H9 (cell line): ENCODE measurements at regions not wholly inside any gene's neighbourhood (a gene's known extent, or its start where the extent isn't known, plus 50 kb on each side); places are given as distances from the start of the nearest gene placed in this dataset.
"Not testable (repeated sequence)": the region's sequence is repeated elsewhere in the genome, so short reads cannot be mapped to it uniquely, and the experiment has no call there.

Source experiments
- DNase-seq: peaks from one replicate; pipeline ENCODE4 v3.0.0-alpha.2; 2017
- H2AFZ ChIP-seq: one replicate; pipeline ENCODE4 v1.6.1; 2013; ENCODE audit warnings: mild to moderate bottlenecking, low read length, control low read depth, moderate library complexity
- H2AK5ac ChIP-seq: 2 replicates; pipeline ENCODE4 v1.6.1; 2013; ENCODE audit warnings: low read length, control low read depth, mixed read lengths; ENCODE audit not compliant: insufficient read length
- H2BK120ac ChIP-seq: one replicate; pipeline ENCODE4 v1.6.1; 2013; ENCODE audit warnings: low read depth, mild to moderate bottlenecking, low read length, control low read depth, inconsistent platforms; ENCODE audit not compliant: poor library complexity, severe bottlenecking
- H2BK12ac ChIP-seq: 2 replicates; pipeline ENCODE4 v1.6.1; 2013; ENCODE audit warnings: low read length, control low read depth, mixed read lengths, low read depth; ENCODE audit not compliant: insufficient read length
- H2BK15ac ChIP-seq: 2 replicates; pipeline ENCODE4 v1.6.1; 2013; ENCODE audit warnings: low read depth, low read length, control low read depth
- H2BK20ac ChIP-seq: one replicate; pipeline ENCODE4 v1.6.1; 2013; ENCODE audit warnings: low read depth, mild to moderate bottlenecking, low read length, control low read depth, inconsistent platforms; ENCODE audit not compliant: poor library complexity, severe bottlenecking
- H2BK5ac ChIP-seq: 2 replicates; pipeline ENCODE4 v1.6.1; 2013; ENCODE audit warnings: low read length, control low read depth, mixed read lengths; ENCODE audit not compliant: insufficient read length
- H3K14ac ChIP-seq: 2 replicates; pipeline ENCODE4 v1.6.1; 2013; ENCODE audit warnings: low read length, control low read depth; ENCODE audit not compliant: insufficient read depth
- H3K18ac ChIP-seq: 2 replicates; pipeline ENCODE4 v1.6.1; 2013; ENCODE audit warnings: low read depth, mild to moderate bottlenecking, mixed read lengths, low read length, control low read depth; ENCODE audit not compliant: insufficient read length
- H3K23ac ChIP-seq: 2 replicates; pipeline ENCODE4 v1.6.1; 2013; ENCODE audit warnings: low read length, control low read depth, mixed read lengths, low read depth; ENCODE audit not compliant: insufficient read length
- H3K23me2 ChIP-seq: 2 replicates; pipeline ENCODE4 v1.6.1; 2013; ENCODE audit warnings: low read depth, mild to moderate bottlenecking, mixed read lengths, low read length, control low read depth; ENCODE audit not compliant: insufficient read length, poor library complexity, severe bottlenecking
- H3K27ac ChIP-seq: 2 replicates; pipeline ENCODE4 v1.5.1; 2013; ENCODE audit warnings: low read length, control low read depth, mixed read lengths, low read depth; ENCODE audit not compliant: insufficient read length
- H3K27me3 ChIP-seq: 2 replicates; pipeline ENCODE4 v1.6.1; 2013; ENCODE audit warnings: low read length, control low read depth, inconsistent platforms; ENCODE audit not compliant: insufficient read depth
- H3K4ac ChIP-seq: 2 replicates; pipeline ENCODE4 v1.6.1; 2013; ENCODE audit warnings: low read depth, mild to moderate bottlenecking, control low read depth, inconsistent platforms, low read length, moderate library complexity
- H3K4me1 ChIP-seq: 2 replicates; pipeline ENCODE4 v1.6.1; 2013; ENCODE audit warnings: low read length, control low read depth, inconsistent platforms; ENCODE audit not compliant: insufficient read depth
- H3K4me2 ChIP-seq: 2 replicates; pipeline ENCODE4 v1.6.1; 2013; ENCODE audit warnings: low read length, control low read depth, mixed read lengths; ENCODE audit not compliant: insufficient read length, insufficient read depth
- H3K56ac ChIP-seq: 2 replicates; pipeline ENCODE4 v1.6.1; 2013; ENCODE audit warnings: low read depth, mild to moderate bottlenecking, mixed read lengths, low read length, control low read depth; ENCODE audit not compliant: insufficient read length
- H3K79me1 ChIP-seq: 2 replicates; pipeline ENCODE4 v1.6.1; 2013; ENCODE audit warnings: low read depth, mild to moderate bottlenecking, moderate library complexity, low read length, control low read depth, inconsistent platforms; ENCODE audit not compliant: insufficient read depth, poor library complexity, severe bottlenecking
- H3K79me2 ChIP-seq: 2 replicates; pipeline ENCODE4 v1.6.1; 2013; ENCODE audit warnings: low read length, control low read depth, inconsistent platforms; ENCODE audit not compliant: insufficient read depth
- H3K9ac ChIP-seq: 2 replicates; pipeline ENCODE4 v1.6.1; 2013; ENCODE audit warnings: low read length, control low read depth, mixed read lengths; ENCODE audit not compliant: insufficient read length; ENCODE audit errors: extremely low read depth
- H3K9me3 ChIP-seq: one replicate; pipeline ENCODE4 v1.6.1; 2013; ENCODE audit warnings: low read depth, low read length, inconsistent platforms; ENCODE audit not compliant: control insufficient read depth
- H3T11ph ChIP-seq: one replicate; pipeline ENCODE4 v1.6.1; 2013; ENCODE audit warnings: mild to moderate bottlenecking, low read length, control low read depth, inconsistent platforms
- H4K20me1 ChIP-seq: one replicate; pipeline ENCODE4 v1.6.1; 2013; ENCODE audit not compliant: control insufficient read depth, insufficient read length, insufficient read depth
- H4K5ac ChIP-seq: 2 replicates; pipeline ENCODE4 v1.6.1; 2013; ENCODE audit warnings: low read depth, mild to moderate bottlenecking, mixed read lengths, low read length, control low read depth; ENCODE audit not compliant: insufficient read length
- H4K8ac ChIP-seq: replicated peaks from 2 replicates; pipeline ENCODE4 v1.6.1; 2013; ENCODE audit warnings: low read length, control low read depth, mixed read lengths, low read depth; ENCODE audit not compliant: insufficient read length
- H4K91ac ChIP-seq: 2 replicates; pipeline ENCODE4 v1.6.1; 2013; ENCODE audit warnings: low read depth, mild to moderate bottlenecking, moderate library complexity, mixed read lengths, low read length, control low read depth; ENCODE audit not compliant: insufficient read length
- H3K27ac Mint-ChIP-seq, 3 experiments: 2 replicates in 2 of 3; 3 replicates in 1 of 3; pipeline ENCODE4 v1.8.0; 2020 to 2021; ENCODE audit warnings: mixed read lengths in 3 of 3, mild to moderate bottlenecking in 1 of 3, moderate library complexity in 1 of 3
- H3K27me3 Mint-ChIP-seq: 2 replicates; pipeline ENCODE4 v1.8.0; 2021; ENCODE audit warnings: low read depth, mild to moderate bottlenecking, moderate library complexity, mixed read lengths
- H3K36me3 Mint-ChIP-seq, 3 experiments: 2 replicates in 2 of 3; 3 replicates in 1 of 3; pipeline ENCODE4 v1.8.0; 2020 to 2021; ENCODE audit warnings: low read depth in 3 of 3, mixed read lengths in 3 of 3; ENCODE audit not compliant: insufficient read depth in 1 of 3
- H3K4me1 Mint-ChIP-seq, 2 experiments: 2 replicates each; pipeline ENCODE4 v1.8.0; 2020; ENCODE audit warnings: mixed read lengths in 2 of 2
- H3K4me3 Mint-ChIP-seq, 2 experiments: 2 replicates in 1 of 2; 3 replicates in 1 of 2; pipeline ENCODE4 v1.8.0; 2020 to 2021; ENCODE audit warnings: mild to moderate bottlenecking in 2 of 2, mixed read lengths in 2 of 2, moderate library complexity in 1 of 2
- H3K9me3 Mint-ChIP-seq, 2 experiments: 2 replicates in 1 of 2; 3 replicates in 1 of 2; pipeline ENCODE4 v1.8.0; 2020; ENCODE audit warnings: mild to moderate bottlenecking in 2 of 2, mixed read lengths in 2 of 2, moderate library complexity in 1 of 2
- WGBS: extraction: QIAGEN DNeasy Blood & Tissue Kit; methylation state at CpG from one replicate; pipeline ENCODE4 v1.1.7; 2013; ENCODE audit warnings: missing lambda C conversion rate, low lambda C conversion rate, mixed read lengths; ENCODE audit not compliant: insufficient read length; ENCODE audit errors: extremely low coverage; 5-methylcytosine and 5-hydroxymethylcytosine counted together

DNA sequence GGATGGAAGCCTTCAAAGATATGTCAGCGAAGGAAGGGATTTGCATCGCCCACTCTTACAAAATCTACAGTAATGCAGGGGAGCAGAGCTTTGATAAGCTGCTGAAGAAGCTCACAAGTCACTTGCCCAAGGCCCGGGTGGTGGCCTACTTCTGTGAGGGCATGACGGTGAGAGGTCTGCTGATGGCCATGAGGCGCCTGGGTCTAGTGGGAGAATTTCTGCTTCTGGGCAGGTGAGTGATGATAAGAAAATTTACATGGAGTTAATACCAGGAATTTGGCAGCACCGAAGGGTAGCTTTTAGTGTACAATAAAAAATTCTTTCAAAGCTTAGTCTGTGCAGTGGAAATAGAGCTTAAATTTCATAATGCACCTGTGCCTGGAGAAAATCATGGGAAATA lies 168.3 kb upstream of the OR4C13 start:
- not testable (repeated sequence) for H3K27ac ChIP-seq, H3K27me3 Mint-ChIP-seq, H3K36me3 Mint-ChIP-seq, H3K4ac ChIP-seq, H3K79me1 ChIP-seq, DNase-seq, H3K23ac ChIP-seq, H3K23me2 ChIP-seq, H2BK120ac ChIP-seq, H2BK20ac ChIP-seq, H3K4me3 Mint-ChIP-seq, H4K5ac ChIP-seq, H3K4me1 Mint-ChIP-seq, H3K18ac ChIP-seq, H2AFZ ChIP-seq, H4K8ac ChIP-seq, H2BK15ac ChIP-seq, H3K27ac Mint-ChIP-seq, H4K20me1 ChIP-seq, H3K9ac ChIP-seq, H3K56ac ChIP-seq, H3K14ac ChIP-seq, H3K4me1 ChIP-seq, H2BK12ac ChIP-seq, H3K79me2 ChIP-seq, H2BK5ac ChIP-seq, H3T11ph ChIP-seq, H3K4me2 ChIP-seq, H4K91ac ChIP-seq, H3K27me3 ChIP-seq, H2AK5ac ChIP-seq
- WGBS, result no CpG with 5 or more reads among the region's 6 CpGs
- H3K9me3 ChIP-seq, result peaks cover 14% of the 10 kb centered on the region
- H3K9me3 Mint-ChIP-seq, result peaks cover 54 to 55% of the 10 kb centered on the region in 2 experiments

DNA sequence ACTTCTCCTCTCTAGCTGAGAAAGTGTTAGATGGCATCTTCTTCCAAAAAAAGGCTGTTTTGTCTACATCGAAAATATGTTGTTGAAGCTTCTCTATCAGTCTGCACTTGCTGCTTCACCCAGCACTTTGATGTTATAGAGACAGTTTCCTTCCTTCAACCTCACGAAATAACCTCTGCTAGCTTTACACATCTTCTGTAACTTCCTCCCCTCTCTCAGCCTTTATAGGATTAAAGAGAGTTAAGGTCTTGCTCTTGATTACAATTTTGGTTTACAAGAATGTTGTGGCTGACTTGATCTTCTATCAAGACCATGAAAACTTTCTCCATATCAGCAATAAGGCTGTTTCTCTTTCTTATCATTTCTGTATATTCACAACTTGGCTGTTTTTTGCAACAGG lies 162.4 kb upstream of the OR4C13 start:
- H3K27ac ChIP-seq, H4K8ac ChIP-seq, H3K56ac ChIP-seq, H3T11ph ChIP-seq, H2AK5ac ChIP-seq, H4K91ac ChIP-seq, H3K23me2 ChIP-seq, H2BK20ac ChIP-seq, H3K79me2 ChIP-seq, H3K27ac Mint-ChIP-seq, H3K9ac ChIP-seq, H4K20me1 ChIP-seq, H2BK5ac ChIP-seq, H3K27me3 Mint-ChIP-seq, H3K4me1 ChIP-seq, H3K79me1 ChIP-seq, H4K5ac ChIP-seq, H2BK15ac ChIP-seq, H3K4ac ChIP-seq, H3K4me2 ChIP-seq, H3K4me3 Mint-ChIP-seq, H2AFZ ChIP-seq, DNase-seq, H2BK12ac ChIP-seq, H2BK120ac ChIP-seq, H3K18ac ChIP-seq, H3K4me1 Mint-ChIP-seq, H3K27me3 ChIP-seq, H3K14ac ChIP-seq, H3K23ac ChIP-seq: not testable (repeated sequence)
- H3K9me3 ChIP-seq, result peaks cover 12% of the 10 kb centered on the region
- Mint-ChIP-seq H3K36me3 (peaks cover 2 to 13% (median 3%) of the 10 kb centered on the region in 3 experiments; a peak in 6 of 7 replicates), H3K9me3 (peaks cover 50 to 53% of the 10 kb centered on the region in 2 experiments)
- no CpG with 5 or more reads among the region's 2 CpGs for WGBS
